H9 (cell line): ENCODE measurements at regions not wholly inside any gene's neighbourhood (a gene's known extent, or its start where the extent isn't known, plus 50 kb on each side); places are given as distances from the start of the nearest gene placed in this dataset.

Experiments
- DNase-seq: peaks from one replicate; pipeline ENCODE4 v3.0.0-alpha.2; 2017
- H2AFZ ChIP-seq: one replicate; pipeline ENCODE4 v1.6.1; 2013; ENCODE audit warnings: mild to moderate bottlenecking, low read length, control low read depth, moderate library complexity
- H2AK5ac ChIP-seq: 2 replicates; pipeline ENCODE4 v1.6.1; 2013; ENCODE audit warnings: low read length, control low read depth, mixed read lengths; ENCODE audit not compliant: insufficient read length
- H2BK120ac ChIP-seq: one replicate; pipeline ENCODE4 v1.6.1; 2013; ENCODE audit warnings: low read depth, mild to moderate bottlenecking, low read length, control low read depth, inconsistent platforms; ENCODE audit not compliant: poor library complexity, severe bottlenecking
- H2BK12ac ChIP-seq: 2 replicates; pipeline ENCODE4 v1.6.1; 2013; ENCODE audit warnings: low read length, control low read depth, mixed read lengths, low read depth; ENCODE audit not compliant: insufficient read length
- H2BK15ac ChIP-seq: 2 replicates; pipeline ENCODE4 v1.6.1; 2013; ENCODE audit warnings: low read depth, low read length, control low read depth
- H2BK20ac ChIP-seq: one replicate; pipeline ENCODE4 v1.6.1; 2013; ENCODE audit warnings: low read depth, mild to moderate bottlenecking, low read length, control low read depth, inconsistent platforms; ENCODE audit not compliant: poor library complexity, severe bottlenecking
- H2BK5ac ChIP-seq: 2 replicates; pipeline ENCODE4 v1.6.1; 2013; ENCODE audit warnings: low read length, control low read depth, mixed read lengths; ENCODE audit not compliant: insufficient read length
- H3K14ac ChIP-seq: 2 replicates; pipeline ENCODE4 v1.6.1; 2013; ENCODE audit warnings: low read length, control low read depth; ENCODE audit not compliant: insufficient read depth
- H3K18ac ChIP-seq: 2 replicates; pipeline ENCODE4 v1.6.1; 2013; ENCODE audit warnings: low read depth, mild to moderate bottlenecking, mixed read lengths, low read length, control low read depth; ENCODE audit not compliant: insufficient read length
- H3K23ac ChIP-seq: 2 replicates; pipeline ENCODE4 v1.6.1; 2013; ENCODE audit warnings: low read length, control low read depth, mixed read lengths, low read depth; ENCODE audit not compliant: insufficient read length
- H3K23me2 ChIP-seq: 2 replicates; pipeline ENCODE4 v1.6.1; 2013; ENCODE audit warnings: low read depth, mild to moderate bottlenecking, mixed read lengths, low read length, control low read depth; ENCODE audit not compliant: insufficient read length, poor library complexity, severe bottlenecking
- H3K27ac ChIP-seq: 2 replicates; pipeline ENCODE4 v1.5.1; 2013; ENCODE audit warnings: low read length, control low read depth, mixed read lengths, low read depth; ENCODE audit not compliant: insufficient read length
- H3K27me3 ChIP-seq: 2 replicates; pipeline ENCODE4 v1.6.1; 2013; ENCODE audit warnings: low read length, control low read depth, inconsistent platforms; ENCODE audit not compliant: insufficient read depth
- H3K4ac ChIP-seq: 2 replicates; pipeline ENCODE4 v1.6.1; 2013; ENCODE audit warnings: low read depth, mild to moderate bottlenecking, control low read depth, inconsistent platforms, low read length, moderate library complexity
- H3K4me1 ChIP-seq: 2 replicates; pipeline ENCODE4 v1.6.1; 2013; ENCODE audit warnings: low read length, control low read depth, inconsistent platforms; ENCODE audit not compliant: insufficient read depth
- H3K4me2 ChIP-seq: 2 replicates; pipeline ENCODE4 v1.6.1; 2013; ENCODE audit warnings: low read length, control low read depth, mixed read lengths; ENCODE audit not compliant: insufficient read length, insufficient read depth
- H3K56ac ChIP-seq: 2 replicates; pipeline ENCODE4 v1.6.1; 2013; ENCODE audit warnings: low read depth, mild to moderate bottlenecking, mixed read lengths, low read length, control low read depth; ENCODE audit not compliant: insufficient read length
- H3K79me1 ChIP-seq: 2 replicates; pipeline ENCODE4 v1.6.1; 2013; ENCODE audit warnings: low read depth, mild to moderate bottlenecking, moderate library complexity, low read length, control low read depth, inconsistent platforms; ENCODE audit not compliant: insufficient read depth, poor library complexity, severe bottlenecking
- H3K79me2 ChIP-seq: 2 replicates; pipeline ENCODE4 v1.6.1; 2013; ENCODE audit warnings: low read length, control low read depth, inconsistent platforms; ENCODE audit not compliant: insufficient read depth
- H3K9ac ChIP-seq: 2 replicates; pipeline ENCODE4 v1.6.1; 2013; ENCODE audit warnings: low read length, control low read depth, mixed read lengths; ENCODE audit not compliant: insufficient read length; ENCODE audit errors: extremely low read depth
- H3K9me3 ChIP-seq: one replicate; pipeline ENCODE4 v1.6.1; 2013; ENCODE audit warnings: low read depth, low read length, inconsistent platforms; ENCODE audit not compliant: control insufficient read depth
- H3T11ph ChIP-seq: one replicate; pipeline ENCODE4 v1.6.1; 2013; ENCODE audit warnings: mild to moderate bottlenecking, low read length, control low read depth, inconsistent platforms
- H4K20me1 ChIP-seq: one replicate; pipeline ENCODE4 v1.6.1; 2013; ENCODE audit not compliant: control insufficient read depth, insufficient read length, insufficient read depth
- H4K5ac ChIP-seq: 2 replicates; pipeline ENCODE4 v1.6.1; 2013; ENCODE audit warnings: low read depth, mild to moderate bottlenecking, mixed read lengths, low read length, control low read depth; ENCODE audit not compliant: insufficient read length
- H4K8ac ChIP-seq: replicated peaks from 2 replicates; pipeline ENCODE4 v1.6.1; 2013; ENCODE audit warnings: low read length, control low read depth, mixed read lengths, low read depth; ENCODE audit not compliant: insufficient read length
- H4K91ac ChIP-seq: 2 replicates; pipeline ENCODE4 v1.6.1; 2013; ENCODE audit warnings: low read depth, mild to moderate bottlenecking, moderate library complexity, mixed read lengths, low read length, control low read depth; ENCODE audit not compliant: insufficient read length
- H3K27ac Mint-ChIP-seq, 3 experiments: 2 replicates in 2 of 3; 3 replicates in 1 of 3; pipeline ENCODE4 v1.8.0; 2020 to 2021; ENCODE audit warnings: mixed read lengths in 3 of 3, mild to moderate bottlenecking in 1 of 3, moderate library complexity in 1 of 3
- H3K27me3 Mint-ChIP-seq: 2 replicates; pipeline ENCODE4 v1.8.0; 2021; ENCODE audit warnings: low read depth, mild to moderate bottlenecking, moderate library complexity, mixed read lengths
- H3K36me3 Mint-ChIP-seq, 3 experiments: 2 replicates in 2 of 3; 3 replicates in 1 of 3; pipeline ENCODE4 v1.8.0; 2020 to 2021; ENCODE audit warnings: low read depth in 3 of 3, mixed read lengths in 3 of 3; ENCODE audit not compliant: insufficient read depth in 1 of 3
- H3K4me1 Mint-ChIP-seq, 2 experiments: 2 replicates each; pipeline ENCODE4 v1.8.0; 2020; ENCODE audit warnings: mixed read lengths in 2 of 2
- H3K4me3 Mint-ChIP-seq, 2 experiments: 2 replicates in 1 of 2; 3 replicates in 1 of 2; pipeline ENCODE4 v1.8.0; 2020 to 2021; ENCODE audit warnings: mild to moderate bottlenecking in 2 of 2, mixed read lengths in 2 of 2, moderate library complexity in 1 of 2
- H3K9me3 Mint-ChIP-seq, 2 experiments: 2 replicates in 1 of 2; 3 replicates in 1 of 2; pipeline ENCODE4 v1.8.0; 2020; ENCODE audit warnings: mild to moderate bottlenecking in 2 of 2, mixed read lengths in 2 of 2, moderate library complexity in 1 of 2
- CTCF ChIP-seq: fragments of 200-600 bp; sonication (generic); conservative IDR thresholded peaks from 3 replicates; pipeline ENCODE4 v1.8.0; 2021; ENCODE audit warnings: antibody characterized with exemption, mild to moderate bottlenecking

- no peaks in the 10 kb centered on the region for H4K20me1 ChIP-seq
- H3K79me2 ChIP-seq, result no peaks in the 10 kb centered on the region
- H2BK120ac ChIP-seq, result no peak overlapping the region
- TF ChIP-seq CTCF, result no peak
- H3K9me3 Mint-ChIP-seq, result peaks cover 2% of the 10 kb centered on the region in 2 experiments; a peak in 4 of 5 replicates
- no peak overlapping the region for H4K8ac ChIP-seq
- H2BK15ac ChIP-seq, result no peak overlapping the region
- no peak overlapping the region for H4K91ac ChIP-seq
- H3K9ac ChIP-seq, result no peak overlapping the region
- no peaks in the 10 kb centered on the region for H3K27me3 ChIP-seq
- no peak overlapping the region for H3K27ac Mint-ChIP-seq
- no peak overlapping the region for H2AFZ ChIP-seq
- DNase-seq, result no peak
- no peak overlapping the region for H2AK5ac ChIP-seq
- H3K23me2 ChIP-seq, result no peaks in the 10 kb centered on the region
- H3K79me1 ChIP-seq, result no peaks in the 10 kb centered on the region
- no peak overlapping the region for H3K4me2 ChIP-seq
- no peaks in the 10 kb centered on the region for H3K4me1 ChIP-seq
- H3T11ph ChIP-seq, result no peak overlapping the region
- H3K4me3 Mint-ChIP-seq, result no peak overlapping the region
- H2BK12ac ChIP-seq, result no peak overlapping the region
- no peak overlapping the region for H3K18ac ChIP-seq
- H3K14ac ChIP-seq, result no peak overlapping the region
- no peak overlapping the region for H4K5ac ChIP-seq
- no peak overlapping the region for H2BK20ac ChIP-seq
- no peaks in the 10 kb centered on the region for H3K27me3 Mint-ChIP-seq
- no peak overlapping the region for H2BK5ac ChIP-seq
- H3K4ac ChIP-seq, result no peak overlapping the region
- no peak overlapping the region for H3K23ac ChIP-seq
- no peaks in the 10 kb centered on the region for H3K9me3 ChIP-seq
- no peaks in the 10 kb centered on the region for H3K4me1 Mint-ChIP-seq
- no peak overlapping the region for H3K56ac ChIP-seq
- no peak overlapping the region for H3K27ac ChIP-seq
- no peaks in the 10 kb centered on the region for H3K36me3 Mint-ChIP-seq
Observed at GRCh38 chr11:103714246-103714645, 322.2 kb upstream of the DDI1 start.
